H9 (cell line): ENCODE measurements at regions not wholly inside any gene's neighbourhood (a gene's known extent, or its start where the extent isn't known, plus 50 kb on each side); places are given as distances from the start of the nearest gene placed in this dataset.

Experiments
- DNase-seq: peaks from one replicate; pipeline ENCODE4 v3.0.0-alpha.2; 2017
- H2AFZ ChIP-seq: one replicate; pipeline ENCODE4 v1.6.1; 2013; ENCODE audit warnings: mild to moderate bottlenecking, low read length, control low read depth, moderate library complexity
- H2AK5ac ChIP-seq: 2 replicates; pipeline ENCODE4 v1.6.1; 2013; ENCODE audit warnings: low read length, control low read depth, mixed read lengths; ENCODE audit not compliant: insufficient read length
- H2BK120ac ChIP-seq: one replicate; pipeline ENCODE4 v1.6.1; 2013; ENCODE audit warnings: low read depth, mild to moderate bottlenecking, low read length, control low read depth, inconsistent platforms; ENCODE audit not compliant: poor library complexity, severe bottlenecking
- H2BK12ac ChIP-seq: 2 replicates; pipeline ENCODE4 v1.6.1; 2013; ENCODE audit warnings: low read length, control low read depth, mixed read lengths, low read depth; ENCODE audit not compliant: insufficient read length
- H2BK15ac ChIP-seq: 2 replicates; pipeline ENCODE4 v1.6.1; 2013; ENCODE audit warnings: low read depth, low read length, control low read depth
- H2BK20ac ChIP-seq: one replicate; pipeline ENCODE4 v1.6.1; 2013; ENCODE audit warnings: low read depth, mild to moderate bottlenecking, low read length, control low read depth, inconsistent platforms; ENCODE audit not compliant: poor library complexity, severe bottlenecking
- H2BK5ac ChIP-seq: 2 replicates; pipeline ENCODE4 v1.6.1; 2013; ENCODE audit warnings: low read length, control low read depth, mixed read lengths; ENCODE audit not compliant: insufficient read length
- H3K14ac ChIP-seq: 2 replicates; pipeline ENCODE4 v1.6.1; 2013; ENCODE audit warnings: low read length, control low read depth; ENCODE audit not compliant: insufficient read depth
- H3K18ac ChIP-seq: 2 replicates; pipeline ENCODE4 v1.6.1; 2013; ENCODE audit warnings: low read depth, mild to moderate bottlenecking, mixed read lengths, low read length, control low read depth; ENCODE audit not compliant: insufficient read length
- H3K23ac ChIP-seq: 2 replicates; pipeline ENCODE4 v1.6.1; 2013; ENCODE audit warnings: low read length, control low read depth, mixed read lengths, low read depth; ENCODE audit not compliant: insufficient read length
- H3K23me2 ChIP-seq: 2 replicates; pipeline ENCODE4 v1.6.1; 2013; ENCODE audit warnings: low read depth, mild to moderate bottlenecking, mixed read lengths, low read length, control low read depth; ENCODE audit not compliant: insufficient read length, poor library complexity, severe bottlenecking
- H3K27ac ChIP-seq: 2 replicates; pipeline ENCODE4 v1.5.1; 2013; ENCODE audit warnings: low read length, control low read depth, mixed read lengths, low read depth; ENCODE audit not compliant: insufficient read length
- H3K27me3 ChIP-seq: 2 replicates; pipeline ENCODE4 v1.6.1; 2013; ENCODE audit warnings: low read length, control low read depth, inconsistent platforms; ENCODE audit not compliant: insufficient read depth
- H3K4ac ChIP-seq: 2 replicates; pipeline ENCODE4 v1.6.1; 2013; ENCODE audit warnings: low read depth, mild to moderate bottlenecking, control low read depth, inconsistent platforms, low read length, moderate library complexity
- H3K4me1 ChIP-seq: 2 replicates; pipeline ENCODE4 v1.6.1; 2013; ENCODE audit warnings: low read length, control low read depth, inconsistent platforms; ENCODE audit not compliant: insufficient read depth
- H3K4me2 ChIP-seq: 2 replicates; pipeline ENCODE4 v1.6.1; 2013; ENCODE audit warnings: low read length, control low read depth, mixed read lengths; ENCODE audit not compliant: insufficient read length, insufficient read depth
- H3K56ac ChIP-seq: 2 replicates; pipeline ENCODE4 v1.6.1; 2013; ENCODE audit warnings: low read depth, mild to moderate bottlenecking, mixed read lengths, low read length, control low read depth; ENCODE audit not compliant: insufficient read length
- H3K79me1 ChIP-seq: 2 replicates; pipeline ENCODE4 v1.6.1; 2013; ENCODE audit warnings: low read depth, mild to moderate bottlenecking, moderate library complexity, low read length, control low read depth, inconsistent platforms; ENCODE audit not compliant: insufficient read depth, poor library complexity, severe bottlenecking
- H3K79me2 ChIP-seq: 2 replicates; pipeline ENCODE4 v1.6.1; 2013; ENCODE audit warnings: low read length, control low read depth, inconsistent platforms; ENCODE audit not compliant: insufficient read depth
- H3K9ac ChIP-seq: 2 replicates; pipeline ENCODE4 v1.6.1; 2013; ENCODE audit warnings: low read length, control low read depth, mixed read lengths; ENCODE audit not compliant: insufficient read length; ENCODE audit errors: extremely low read depth
- H3K9me3 ChIP-seq: one replicate; pipeline ENCODE4 v1.6.1; 2013; ENCODE audit warnings: low read depth, low read length, inconsistent platforms; ENCODE audit not compliant: control insufficient read depth
- H3T11ph ChIP-seq: one replicate; pipeline ENCODE4 v1.6.1; 2013; ENCODE audit warnings: mild to moderate bottlenecking, low read length, control low read depth, inconsistent platforms
- H4K20me1 ChIP-seq: one replicate; pipeline ENCODE4 v1.6.1; 2013; ENCODE audit not compliant: control insufficient read depth, insufficient read length, insufficient read depth
- H4K5ac ChIP-seq: 2 replicates; pipeline ENCODE4 v1.6.1; 2013; ENCODE audit warnings: low read depth, mild to moderate bottlenecking, mixed read lengths, low read length, control low read depth; ENCODE audit not compliant: insufficient read length
- H4K8ac ChIP-seq: replicated peaks from 2 replicates; pipeline ENCODE4 v1.6.1; 2013; ENCODE audit warnings: low read length, control low read depth, mixed read lengths, low read depth; ENCODE audit not compliant: insufficient read length
- H4K91ac ChIP-seq: 2 replicates; pipeline ENCODE4 v1.6.1; 2013; ENCODE audit warnings: low read depth, mild to moderate bottlenecking, moderate library complexity, mixed read lengths, low read length, control low read depth; ENCODE audit not compliant: insufficient read length
- H3K27ac Mint-ChIP-seq, 3 experiments: 2 replicates in 2 of 3; 3 replicates in 1 of 3; pipeline ENCODE4 v1.8.0; 2020 to 2021; ENCODE audit warnings: mixed read lengths in 3 of 3, mild to moderate bottlenecking in 1 of 3, moderate library complexity in 1 of 3
- H3K27me3 Mint-ChIP-seq: 2 replicates; pipeline ENCODE4 v1.8.0; 2021; ENCODE audit warnings: low read depth, mild to moderate bottlenecking, moderate library complexity, mixed read lengths
- H3K36me3 Mint-ChIP-seq, 3 experiments: 2 replicates in 2 of 3; 3 replicates in 1 of 3; pipeline ENCODE4 v1.8.0; 2020 to 2021; ENCODE audit warnings: low read depth in 3 of 3, mixed read lengths in 3 of 3; ENCODE audit not compliant: insufficient read depth in 1 of 3
- H3K4me1 Mint-ChIP-seq, 2 experiments: 2 replicates each; pipeline ENCODE4 v1.8.0; 2020; ENCODE audit warnings: mixed read lengths in 2 of 2
- H3K4me3 Mint-ChIP-seq, 2 experiments: 2 replicates in 1 of 2; 3 replicates in 1 of 2; pipeline ENCODE4 v1.8.0; 2020 to 2021; ENCODE audit warnings: mild to moderate bottlenecking in 2 of 2, mixed read lengths in 2 of 2, moderate library complexity in 1 of 2
- H3K9me3 Mint-ChIP-seq, 2 experiments: 2 replicates in 1 of 2; 3 replicates in 1 of 2; pipeline ENCODE4 v1.8.0; 2020; ENCODE audit warnings: mild to moderate bottlenecking in 2 of 2, mixed read lengths in 2 of 2, moderate library complexity in 1 of 2
- CTCF ChIP-seq: fragments of 200-600 bp; sonication (generic); conservative IDR thresholded peaks from 3 replicates; pipeline ENCODE4 v1.8.0; 2021; ENCODE audit warnings: antibody characterized with exemption, mild to moderate bottlenecking
- WGBS: extraction: QIAGEN DNeasy Blood & Tissue Kit; methylation state at CpG from one replicate; pipeline ENCODE4 v1.1.7; 2013; ENCODE audit warnings: missing lambda C conversion rate, low lambda C conversion rate, mixed read lengths; ENCODE audit not compliant: insufficient read length; ENCODE audit errors: extremely low coverage; 5-methylcytosine and 5-hydroxymethylcytosine counted together

GRCh38 chr6:169854083-169854725 lies 102.8 kb downstream of the ERMARD start:
- Histone ChIP-seq H3K4me1 (no peaks in the 10 kb centered on the region), H2BK12ac (no peak overlapping the region), H3T11ph (no peak overlapping the region), H2AK5ac (no peak overlapping the region), H3K4me2 (no peak overlapping the region), H2BK5ac (no peak overlapping the region), H3K18ac (no peak overlapping the region), H2BK120ac (no peak overlapping the region), H4K8ac (no peak overlapping the region), H3K23me2 (no peaks in the 10 kb centered on the region), H3K79me2 (no peaks in the 10 kb centered on the region), H4K20me1 (no peaks in the 10 kb centered on the region), H3K4ac (no peak overlapping the region), H3K9ac (no peak overlapping the region), H3K27me3 (no peaks in the 10 kb centered on the region), H3K56ac (no peak overlapping the region), H3K23ac (no peak overlapping the region), H4K91ac (no peak overlapping the region), H2BK20ac (no peak overlapping the region), H4K5ac (no peak overlapping the region), H3K9me3 (peaks cover 6% of the 10 kb centered on the region), H3K14ac (no peak overlapping the region), H2BK15ac (no peak overlapping the region; the same call in 1 of the 2 replicates), H3K79me1 (no peaks in the 10 kb centered on the region), H2AFZ (no peak overlapping the region), H3K27ac (no peak overlapping the region)
- TF ChIP-seq CTCF, result no peak
- Mint-ChIP-seq H3K4me3 (no peak overlapping the region), H3K27ac (no peak overlapping the region), H3K27me3 (peaks cover 6% of the 10 kb centered on the region; the same call in 1 of the 2 replicates), H3K9me3 (peaks cover 26 to 31% of the 10 kb centered on the region in 2 experiments), H3K4me1 (peaks cover 8% of the 10 kb centered on the region in 2 experiments), H3K36me3 (peaks cover 5 to 13% (median 9%) of the 10 kb centered on the region in 3 experiments; a peak in 6 of 7 replicates)
- no peak for DNase-seq
- WGBS, result no CpG with 5 or more reads among the region's 12 CpGs
